ENCODE measurements at regions not wholly inside any gene's neighbourhood (a gene's known extent, or its start where the extent isn't known, plus 50 kb on each side); places are given as distances from the start of the nearest gene placed in this dataset.

- Histone ChIP-seq H3K36me3 (ENCODE audit: insufficient read depth, low read length, poor library complexity, severe bottlenecking) (no peaks in the 10 kb centered on the region), H3K27ac (ENCODE audit: low read depth, low read length, poor library complexity, severe bottlenecking) (peak overlapping the region; percentile 21), H3K9me3 (ENCODE audit: low read depth, low read length, poor library complexity, severe bottlenecking) (no peaks in the 10 kb centered on the region), H3K4me3 (ENCODE audit: low read depth, low read length, poor library complexity, severe bottlenecking) (no peak overlapping the region), H3K4me1 (ENCODE audit: insufficient read depth, low read length, poor library complexity, severe bottlenecking) (peaks cover 26% of the 10 kb centered on the region), H3K27me3 (replicated peaks; ENCODE audit: insufficient read depth, low read depth, low read length, poor library complexity) (no peaks in the 10 kb centered on the region)
- POLR2A ChIA-PET (ENCODE audit: low non-redundant PET) = no interaction called here
- CTCF ChIA-PET = interaction anchor here (0.9 kb wide), 1 partner anchor 159 kb away, joined by 7 read pairs; no protein-coding TSS in a partner anchor
- TF ChIP-seq EZH2 (IDR thresholded peaks at IDR 0.05; ENCODE audit: borderline replicate concordance, low read depth, low read length, poor library complexity, severe bottlenecking) = no peak
- no peak for TF ChIP-seq CTCF (conservative IDR thresholded peaks at IDR 0.05; ENCODE audit: low read depth, low read length)
- intact Hi-C loops (cut with micrococcal nuclease; ENCODE audit: unreplicated experiment) = no loop called here
- BruUV-seq (replicated peaks) = no TSS peak
- DNase-seq (ENCODE audit: low spot score) = peak; percentile 79
These were observed 97.2 kb downstream of the NAV1 start for GRCh38 chr1:201636097-201636496.

GRCh38 chr1:201636510-201636971 is 97.6 kb downstream of the NAV1 start:
- peak; percentile 54 for DNase-seq (ENCODE audit: low spot score)
- TF ChIP-seq EZH2 (IDR thresholded peaks at IDR 0.05; ENCODE audit: borderline replicate concordance, low read depth, low read length, poor library complexity, severe bottlenecking) (no peak), CTCF (conservative IDR thresholded peaks at IDR 0.05; ENCODE audit: low read depth, low read length) (no peak)
- no TSS peak for BruUV-seq (replicated peaks)
- H3K27ac ChIP-seq (ENCODE audit: low read depth, low read length, poor library complexity, severe bottlenecking) = peak overlapping the region; percentile 21
- intact Hi-C loops (cut with micrococcal nuclease; ENCODE audit: unreplicated experiment) = no loop called here
- H3K9me3 ChIP-seq (ENCODE audit: low read depth, low read length, poor library complexity, severe bottlenecking) = no peaks in the 10 kb centered on the region
- H3K4me1 ChIP-seq (ENCODE audit: insufficient read depth, low read length, poor library complexity, severe bottlenecking) = peaks cover 26% of the 10 kb centered on the region
- POLR2A ChIA-PET (ENCODE audit: low non-redundant PET) = no interaction called here
- CTCF ChIA-PET = interaction anchor here (0.9 kb wide), 1 partner anchor 158 kb away, joined by 7 read pairs; no protein-coding TSS in a partner anchor
- H3K4me3 ChIP-seq (ENCODE audit: low read depth, low read length, poor library complexity, severe bottlenecking) = no peak overlapping the region
- H3K27me3 ChIP-seq (replicated peaks; ENCODE audit: insufficient read depth, low read depth, low read length, poor library complexity) = no peaks in the 10 kb centered on the region
- no peaks in the 10 kb centered on the region for H3K36me3 ChIP-seq (ENCODE audit: insufficient read depth, low read length, poor library complexity, severe bottlenecking)

- TF ChIP-seq CTCF (conservative IDR thresholded peaks at IDR 0.05; ENCODE audit: low read depth, low read length) (no peak), EZH2 (IDR thresholded peaks at IDR 0.05; ENCODE audit: borderline replicate concordance, low read depth, low read length, poor library complexity, severe bottlenecking) (no peak)
- no peaks in the 10 kb centered on the region for H3K36me3 ChIP-seq (ENCODE audit: insufficient read depth, low read length, poor library complexity, severe bottlenecking)
- ChIA-PET CTCF (interaction anchor here (0.9 kb wide), 1 partner anchor 157 kb away, joined by 7 read pairs; no protein-coding TSS in a partner anchor), POLR2A (ENCODE audit: low non-redundant PET) (no interaction called here)
- no peaks in the 10 kb centered on the region for H3K9me3 ChIP-seq (ENCODE audit: low read depth, low read length, poor library complexity, severe bottlenecking)
- peak; percentile 41 for DNase-seq (ENCODE audit: low spot score)
- intact Hi-C loops (cut with micrococcal nuclease; ENCODE audit: unreplicated experiment) = no loop called here
- peaks cover 26% of the 10 kb centered on the region for H3K4me1 ChIP-seq (ENCODE audit: insufficient read depth, low read length, poor library complexity, severe bottlenecking)
- BruUV-seq (replicated peaks) = no TSS peak
- no peak overlapping the region for H3K27ac ChIP-seq (ENCODE audit: low read depth, low read length, poor library complexity, severe bottlenecking)
- H3K4me3 ChIP-seq (ENCODE audit: low read depth, low read length, poor library complexity, severe bottlenecking) = no peak overlapping the region
- no peaks in the 10 kb centered on the region for H3K27me3 ChIP-seq (replicated peaks; ENCODE audit: insufficient read depth, low read depth, low read length, poor library complexity)
These were observed 98.6 kb downstream of the NAV1 start for GRCh38 chr1:201637282-201638079.
